ELF-1 (cell line): ENCODE measurements at regions not wholly inside any gene's neighbourhood (a gene's known extent, or its start where the extent isn't known, plus 50 kb on each side); places are given as distances from the start of the nearest gene placed in this dataset.
A peak's percentile ranks its signal among the peaks of the same experiment; 100 is the strongest.
"Not testable (repeated sequence)": the region's sequence is repeated elsewhere in the genome, so short reads cannot be mapped to it uniquely, and the experiment has no call there.

ENCODE experiments used
- DNase-seq: peaks from one replicate; pipeline ENCODE4 v3.0.0-alpha.2; 2016; ENCODE audit warnings: low read depth, low spot score

DNA sequence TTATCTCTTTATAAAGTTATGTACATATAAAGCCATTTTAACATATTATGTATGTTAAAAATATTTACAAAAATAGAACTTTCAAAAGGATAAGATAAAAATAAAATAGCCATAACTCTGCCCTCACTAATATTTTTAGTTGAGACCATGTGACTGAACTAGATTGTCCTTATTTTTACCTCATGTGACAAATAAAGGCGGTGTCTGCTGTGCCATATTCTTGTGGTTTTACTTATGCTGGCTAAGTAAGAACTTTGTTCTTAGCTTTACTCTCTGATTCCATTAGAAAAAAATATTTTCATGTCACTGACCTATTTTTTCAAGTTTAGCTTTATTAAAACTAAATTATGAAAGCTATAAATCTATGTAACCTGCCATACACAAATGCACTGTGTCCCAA is 135.6 kb upstream of the TSC22D1 start:
- DNase-seq = no peak

DNA sequence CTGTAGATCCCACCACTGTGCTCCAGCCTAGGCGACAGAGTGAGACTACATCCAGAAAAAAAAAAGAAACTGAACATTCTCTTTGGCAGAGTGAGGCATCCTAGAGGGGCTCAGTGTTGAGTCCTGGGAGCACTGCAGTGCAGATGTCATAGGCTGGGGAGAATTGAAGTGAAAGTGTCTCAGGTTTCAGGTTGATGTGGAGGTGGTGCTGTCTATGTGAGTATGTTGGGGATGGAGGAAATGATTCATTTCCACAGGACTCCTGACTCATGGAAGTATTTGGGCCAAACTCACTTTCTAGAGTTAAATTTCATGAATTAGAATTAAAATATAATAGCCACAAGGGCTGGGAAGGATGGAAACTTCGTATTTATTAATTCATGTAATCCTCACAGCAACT is 134.4 kb upstream of the TSC22D1 start:
- no peak for DNase-seq

DNA sequence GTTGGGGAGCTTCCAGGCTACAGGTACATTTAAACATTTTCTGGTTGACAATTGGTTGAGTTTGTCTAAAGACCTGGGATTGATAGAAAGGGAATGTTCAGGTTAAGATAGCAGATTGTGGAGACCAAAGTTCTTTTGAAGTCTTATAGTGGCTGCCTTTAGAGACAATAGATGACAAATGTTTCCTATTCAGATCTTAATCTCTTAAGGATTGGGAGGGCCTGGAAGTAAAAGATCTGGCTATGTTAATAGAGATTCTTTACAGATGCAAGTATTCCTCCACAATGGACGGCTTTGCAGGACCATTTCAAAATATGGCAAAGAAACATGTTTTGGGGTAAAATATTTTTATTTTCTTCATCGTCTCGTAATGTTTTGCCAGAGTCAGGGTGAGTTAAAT is 128.7 kb upstream of the TSC22D1 start:
- not testable (repeated sequence) for DNase-seq

DNA sequence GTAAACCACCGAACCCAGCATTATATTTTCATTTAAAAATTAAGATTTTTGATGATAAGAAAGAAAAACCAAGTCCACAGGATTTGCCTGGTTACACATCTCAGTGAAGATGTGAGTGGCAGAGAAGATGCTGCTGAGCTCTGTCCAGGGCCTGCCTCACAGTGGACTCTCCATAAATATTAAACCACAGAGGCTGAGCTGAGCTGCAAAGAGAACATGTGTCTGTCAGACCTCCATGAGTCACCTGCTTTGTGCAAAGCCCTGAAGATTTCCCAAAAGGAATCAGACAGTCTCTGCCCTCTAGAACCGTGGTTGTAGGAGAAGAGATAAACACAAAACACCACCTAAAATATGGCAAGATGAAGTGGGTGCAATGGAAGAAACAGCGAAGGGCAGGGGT is 127.2 kb upstream of the TSC22D1 start:
- no peak for DNase-seq

DNA sequence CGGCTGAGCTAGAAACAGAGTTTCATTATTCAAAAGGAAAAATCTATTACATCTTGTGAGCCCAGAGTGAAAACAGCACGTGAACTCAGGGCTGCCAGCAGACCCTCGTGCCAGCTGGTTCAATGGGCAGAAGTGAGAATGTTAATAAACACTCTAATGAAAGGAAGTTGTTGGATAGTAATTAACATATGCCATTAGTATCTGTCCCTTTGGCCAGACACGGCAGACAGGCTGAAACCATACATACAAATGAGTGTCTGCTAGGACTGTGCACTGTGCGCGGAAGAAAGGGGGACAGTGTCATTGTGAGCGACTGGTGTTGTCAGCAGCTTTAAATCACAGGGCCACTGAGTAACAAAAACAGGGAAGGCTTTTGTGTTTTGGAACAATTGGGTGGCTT is 121.9 kb upstream of the TSC22D1 start:
- DNase-seq = no peak

DNA sequence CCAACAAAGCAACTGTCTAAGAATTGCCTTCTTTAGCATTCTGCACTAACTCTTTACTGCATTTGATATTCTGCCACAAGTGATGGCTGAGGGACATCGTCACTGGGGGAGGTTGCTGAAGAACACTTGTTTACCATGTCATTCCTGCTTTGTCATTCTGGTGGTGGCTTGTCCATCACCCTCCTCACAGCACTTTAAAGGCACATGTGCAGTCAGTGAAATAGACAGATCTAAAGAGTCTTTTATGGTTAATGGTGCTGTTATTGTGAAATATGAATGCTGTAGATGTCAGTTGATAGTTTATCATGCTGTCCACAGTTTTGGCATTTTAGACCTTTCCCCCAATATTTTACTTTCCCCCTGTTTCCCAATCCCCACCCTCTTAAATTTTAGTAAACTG is 120.9 kb upstream of the TSC22D1 start:
- no peak for DNase-seq

DNA sequence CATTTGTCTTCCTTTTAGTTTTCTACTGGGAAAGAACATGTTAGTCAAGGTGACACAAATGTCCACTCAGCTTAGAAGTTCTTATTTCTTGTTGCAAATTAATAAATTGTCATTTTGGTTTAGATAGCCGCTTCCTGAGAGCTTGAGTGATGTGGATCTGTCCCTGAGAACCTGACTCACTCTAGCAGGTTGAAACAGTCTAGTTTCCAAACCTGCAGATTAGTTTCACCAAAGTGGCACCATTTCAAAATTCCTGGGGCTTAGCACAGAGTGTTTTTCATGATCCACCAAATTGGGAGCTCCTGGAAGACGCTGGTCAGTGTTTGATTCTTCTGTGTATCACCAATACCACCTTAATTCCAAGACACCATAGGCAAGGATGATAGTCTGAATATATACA is 119.4 kb upstream of the TSC22D1 start:
- no peak for DNase-seq

DNA sequence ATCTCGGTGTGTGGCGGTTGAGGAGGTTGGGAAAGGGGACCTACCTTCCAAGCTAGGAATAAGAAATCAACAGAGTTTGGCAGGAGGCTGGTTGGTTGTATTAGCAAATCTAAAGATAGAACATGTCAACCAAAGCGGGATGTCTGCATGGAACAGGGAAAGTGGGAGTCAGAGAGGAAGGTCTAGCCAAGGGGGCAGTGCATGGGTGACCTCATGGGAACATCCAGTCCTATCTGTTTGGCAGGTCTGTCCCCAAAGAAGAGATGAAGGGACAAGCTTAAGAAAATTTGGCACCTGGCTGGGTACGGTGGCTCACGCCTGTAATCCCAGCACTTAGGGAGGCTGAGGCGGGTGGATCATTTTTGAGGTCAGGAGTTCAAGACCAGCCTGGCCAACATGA is 118.7 kb upstream of the TSC22D1 start:
- DNase-seq = no peak

DNA sequence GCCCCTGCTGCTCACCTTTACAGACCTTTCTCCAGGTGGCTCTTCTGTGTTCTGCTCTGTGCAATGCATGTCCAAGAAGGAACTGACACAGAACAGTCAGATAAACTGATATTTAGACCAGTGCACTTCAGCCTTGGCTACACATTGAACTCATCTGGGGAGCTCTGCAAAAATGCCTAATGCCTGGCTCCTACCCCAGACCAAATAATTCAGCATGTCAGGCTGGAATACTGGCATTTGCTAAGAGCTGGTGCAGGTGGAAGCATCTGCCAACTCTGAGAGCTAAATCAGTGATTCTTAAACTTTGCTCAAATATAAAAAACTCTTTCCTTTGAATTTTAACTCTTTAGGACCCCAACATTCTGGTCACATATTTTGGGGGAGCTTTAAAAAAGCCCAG is 118.2 kb upstream of the TSC22D1 start:
- no peak for DNase-seq

DNA sequence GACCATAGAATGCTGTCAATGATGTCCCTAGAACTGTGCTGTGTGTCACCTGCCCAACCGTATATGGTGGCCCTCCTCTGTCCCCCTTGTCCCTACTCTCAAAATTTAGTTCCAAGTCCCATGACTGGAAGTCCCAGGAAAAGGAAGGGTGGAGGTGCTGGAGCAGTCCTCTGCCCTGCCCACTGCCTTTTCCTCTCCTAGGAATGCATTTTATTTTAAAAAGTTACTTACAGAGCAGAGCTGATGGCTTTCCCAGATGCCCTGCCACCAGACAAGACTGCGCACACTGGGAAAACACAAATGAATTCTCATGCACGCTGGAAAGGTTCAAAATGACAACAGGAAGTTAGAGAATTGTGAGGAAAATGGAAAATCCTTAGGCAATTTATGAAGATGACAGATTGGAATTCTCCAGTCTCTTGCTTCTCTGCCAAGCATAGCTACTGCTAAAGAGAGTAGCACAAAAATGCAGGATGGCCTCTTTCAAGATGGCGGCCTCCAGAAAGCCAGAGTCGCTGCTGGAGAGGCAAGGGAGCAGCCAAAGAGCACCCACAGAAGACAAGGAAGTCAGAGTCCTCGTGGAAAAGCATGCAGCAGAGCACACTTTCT is 117.1 kb upstream of the TSC22D1 start:
- DNase-seq = no peak

DNA sequence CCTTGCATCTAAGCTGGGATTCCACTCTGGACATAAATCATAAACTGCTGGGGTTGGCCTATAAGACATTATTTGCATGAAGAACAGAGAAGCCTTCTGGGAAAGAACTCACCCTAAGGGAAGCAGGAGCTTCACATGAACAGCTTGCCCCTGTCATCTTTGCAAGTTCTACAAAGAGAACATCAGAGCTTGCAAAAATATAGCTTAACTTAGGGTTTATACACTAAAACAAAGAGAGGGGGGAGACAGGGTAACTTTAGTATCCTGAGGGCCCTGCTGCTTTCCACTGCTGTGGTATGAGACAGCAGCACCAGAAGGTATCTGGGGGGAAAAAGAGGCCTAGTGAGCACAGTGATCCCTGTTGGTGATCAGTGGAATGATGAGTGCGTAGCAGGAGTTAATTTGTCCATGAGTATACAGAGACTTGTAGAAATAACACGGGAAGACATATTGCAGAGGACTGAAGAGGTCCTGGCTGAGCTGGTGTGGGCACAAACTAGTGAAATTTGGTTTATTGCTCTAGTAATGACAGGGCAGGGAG is 116.1 kb upstream of the TSC22D1 start:
- DNase-seq = peak; percentile 15

DNA sequence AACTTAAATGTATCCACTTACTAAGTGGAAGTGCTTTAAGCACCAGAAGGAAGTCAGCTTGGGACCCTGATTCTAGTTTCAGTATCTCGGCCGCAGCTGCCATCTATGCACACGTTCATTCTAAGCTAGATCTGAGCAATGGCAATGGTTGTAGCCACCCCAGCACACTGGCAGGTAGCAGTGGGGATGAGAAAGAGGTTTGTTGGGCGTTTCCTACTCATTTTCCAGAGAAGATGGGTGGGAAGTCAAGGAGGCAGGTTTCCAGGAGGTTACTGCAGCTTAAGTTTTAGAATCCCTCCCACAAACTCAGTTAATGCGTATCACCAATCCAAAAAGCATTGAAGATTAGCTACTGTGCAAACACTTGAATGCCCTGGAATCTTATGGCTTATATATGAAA is 114.2 kb upstream of the TSC22D1 start:
- DNase-seq = no peak

DNA sequence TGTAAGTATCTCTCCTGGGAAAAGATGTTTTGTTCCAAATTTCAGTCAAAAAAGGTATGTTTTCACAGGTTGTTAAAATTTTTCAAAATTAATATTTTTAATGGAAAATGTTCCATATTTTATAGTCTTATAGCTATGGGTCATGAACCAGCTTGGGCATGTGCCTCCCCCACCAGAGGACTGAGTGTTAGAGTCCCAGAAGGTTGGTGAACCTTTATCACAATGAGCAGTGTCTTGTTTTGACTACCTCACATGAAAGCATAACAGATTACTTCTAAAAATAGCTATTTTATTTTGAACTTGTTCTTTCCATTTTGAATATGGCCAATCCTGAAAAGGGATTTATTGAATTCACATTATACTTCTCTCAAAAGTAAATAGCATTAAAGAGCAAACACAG is 112.5 kb upstream of the TSC22D1 start:
- no peak for DNase-seq

DNA sequence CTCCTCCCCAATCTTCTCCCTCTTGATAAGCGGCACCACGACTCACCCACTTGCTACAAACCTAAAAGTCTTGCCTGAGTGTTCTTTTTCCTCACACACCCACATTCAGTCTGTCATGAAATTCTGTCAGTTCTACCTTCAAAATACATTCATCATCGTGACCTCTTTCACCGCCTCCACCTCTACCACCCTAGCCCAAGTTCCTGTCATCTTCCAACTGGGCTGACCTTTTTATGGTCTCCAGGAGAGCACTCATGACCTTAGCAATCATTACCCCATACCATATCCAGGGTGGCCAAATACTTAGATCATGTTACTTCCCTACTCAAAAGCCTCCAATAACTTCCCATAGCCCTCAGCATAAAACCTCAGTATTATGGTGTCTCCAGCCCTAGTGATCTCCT is 110.4 kb upstream of the TSC22D1 start:
- no peak for DNase-seq

DNA sequence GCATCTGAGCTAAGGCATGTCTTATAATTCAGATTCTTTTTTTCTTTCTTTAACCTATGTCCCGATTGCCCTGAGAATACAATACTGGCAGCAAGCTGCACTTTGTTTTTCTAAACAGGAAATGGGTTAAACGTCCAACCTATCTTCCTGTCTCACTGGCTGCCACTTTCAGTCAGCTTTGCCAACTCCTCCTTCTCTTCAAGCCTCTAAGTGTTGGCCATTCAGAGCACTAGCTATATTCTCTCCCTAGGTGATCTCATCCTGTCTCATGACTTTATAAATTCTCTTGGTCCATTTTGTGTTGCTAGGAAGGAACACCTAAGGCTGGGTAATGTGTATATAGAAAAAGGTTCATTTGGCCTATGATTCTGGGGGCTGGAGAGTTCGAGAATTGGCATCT is 109.5 kb upstream of the TSC22D1 start:
- DNase-seq = no peak

DNA sequence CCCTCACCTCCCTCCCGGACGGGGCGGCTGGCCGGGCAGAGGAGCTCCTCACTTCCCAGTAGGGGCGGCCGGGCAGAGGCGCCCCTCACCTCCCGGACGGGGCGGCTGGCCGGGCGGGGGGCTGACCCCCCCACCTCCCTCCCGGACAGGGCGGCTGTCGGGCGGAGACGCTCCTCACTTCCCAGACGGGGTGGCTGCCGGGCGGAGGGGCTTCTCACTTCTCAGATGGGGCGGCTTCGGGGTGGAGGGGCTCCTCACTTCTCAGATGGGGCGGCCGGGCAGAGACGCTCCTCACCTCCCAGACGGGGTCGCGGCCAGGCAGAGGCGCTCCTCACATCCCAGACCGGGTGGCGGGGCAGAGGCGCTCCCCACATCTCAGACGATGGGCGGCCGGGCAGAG is 106.3 kb upstream of the TSC22D1 start:
- DNase-seq = not testable (repeated sequence)

DNA sequence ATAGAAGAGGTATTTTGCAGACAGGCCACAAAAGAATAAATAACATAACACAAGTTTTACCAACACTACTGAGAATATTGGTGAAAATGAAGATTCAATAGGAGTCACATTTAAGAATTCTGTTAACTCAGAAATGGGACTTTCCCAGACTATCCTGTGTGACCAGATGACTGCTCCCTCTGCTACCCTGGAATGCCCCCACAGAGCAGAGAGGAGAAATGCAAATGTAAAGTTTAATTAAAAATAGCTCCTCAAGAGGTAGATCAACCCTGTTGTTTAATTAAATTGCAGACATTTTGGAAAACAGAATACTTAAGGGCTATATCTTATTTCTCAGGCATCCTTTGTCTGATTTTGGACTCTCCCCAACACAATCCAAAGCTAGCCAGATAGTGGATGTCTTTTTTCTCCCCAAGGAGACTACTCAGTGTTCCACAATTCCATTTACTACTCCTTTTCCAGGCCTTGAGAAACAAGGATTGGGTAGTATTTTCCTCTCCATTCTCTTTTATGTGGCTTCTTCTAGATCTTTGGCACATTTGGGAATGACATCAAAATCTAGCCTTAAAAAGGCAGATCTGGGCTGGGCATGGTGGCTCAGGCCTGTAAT is 104.7 kb upstream of the TSC22D1 start:
- no peak for DNase-seq

DNA sequence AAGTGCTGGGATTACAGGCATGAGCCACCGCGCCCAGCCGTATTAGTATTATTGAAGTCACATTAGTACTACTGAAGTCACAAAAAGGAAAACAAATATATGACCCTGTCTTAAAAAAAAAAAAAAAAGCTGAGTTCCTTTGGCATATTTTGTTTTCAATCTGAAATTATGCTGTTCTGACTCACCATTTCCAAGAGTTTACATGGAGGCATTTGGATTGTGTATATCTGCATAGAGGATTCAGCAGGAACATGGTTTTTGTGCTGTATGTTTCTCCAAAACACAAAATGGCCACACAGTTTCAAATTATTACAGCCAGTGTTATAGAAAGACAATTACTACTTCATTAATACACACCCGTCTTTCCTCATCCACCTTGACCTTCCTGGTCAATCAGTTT is 103.5 kb upstream of the TSC22D1 start:
- no peak for DNase-seq

DNA sequence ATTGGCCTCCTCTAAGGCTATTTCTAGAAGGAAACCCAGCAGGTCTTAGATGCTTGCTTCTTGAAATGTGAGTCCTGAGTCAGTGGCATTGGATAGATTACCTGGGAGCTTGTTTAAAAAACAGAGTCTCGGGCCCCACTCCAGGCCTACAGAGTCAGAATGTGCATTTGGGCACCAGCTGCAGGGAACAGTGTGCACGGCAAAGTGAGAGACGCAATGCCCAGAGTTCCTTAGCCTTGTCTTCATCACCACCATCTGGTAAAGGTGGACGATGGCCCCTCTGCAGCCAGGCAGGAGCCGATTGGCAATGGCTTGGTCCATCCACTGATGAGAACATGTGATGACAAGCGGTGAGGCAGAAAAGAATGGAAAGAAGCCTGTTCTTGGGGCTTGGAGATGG is 102.1 kb upstream of the TSC22D1 start:
- DNase-seq = no peak

DNA sequence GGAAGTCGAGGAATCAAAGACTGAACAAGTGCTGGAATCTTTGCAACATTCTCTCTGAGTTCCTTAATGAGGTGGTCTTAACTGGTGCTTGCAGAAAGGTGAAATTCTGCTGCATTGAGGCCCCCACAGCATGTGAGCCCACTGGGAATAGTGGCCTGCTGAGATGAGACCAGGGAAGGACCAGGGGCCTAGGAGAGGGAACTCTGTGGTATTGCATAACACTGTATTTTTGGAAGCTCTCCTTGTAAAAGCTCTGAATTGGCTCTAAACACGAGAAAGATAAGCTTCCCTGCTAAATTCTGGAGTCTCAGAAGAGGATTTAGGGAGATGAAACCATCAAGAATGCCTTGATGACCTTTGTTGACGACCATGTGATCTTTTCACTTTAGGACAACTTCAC is 100.4 kb upstream of the TSC22D1 start:
- DNase-seq = no peak

DNA sequence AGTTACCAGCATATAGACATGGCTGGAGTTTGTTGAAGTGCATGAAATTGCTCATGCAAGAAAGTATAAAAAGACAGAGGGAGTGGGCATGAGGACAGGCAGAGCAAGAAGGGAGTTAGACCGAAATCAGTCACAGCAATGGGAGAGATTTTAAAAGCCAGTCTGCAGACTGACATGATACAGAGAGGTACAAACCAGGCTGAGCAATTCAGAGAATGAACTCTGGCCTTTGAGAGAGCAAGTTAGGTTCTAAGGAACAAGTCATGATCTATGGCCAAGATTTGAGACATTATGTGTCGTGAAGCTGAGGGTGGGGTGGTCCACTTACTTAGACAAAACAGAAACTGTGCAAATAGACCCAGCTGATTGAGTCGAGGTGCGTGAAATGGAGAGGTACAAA is 93.4 kb upstream of the TSC22D1 start:
- DNase-seq = no peak

DNA sequence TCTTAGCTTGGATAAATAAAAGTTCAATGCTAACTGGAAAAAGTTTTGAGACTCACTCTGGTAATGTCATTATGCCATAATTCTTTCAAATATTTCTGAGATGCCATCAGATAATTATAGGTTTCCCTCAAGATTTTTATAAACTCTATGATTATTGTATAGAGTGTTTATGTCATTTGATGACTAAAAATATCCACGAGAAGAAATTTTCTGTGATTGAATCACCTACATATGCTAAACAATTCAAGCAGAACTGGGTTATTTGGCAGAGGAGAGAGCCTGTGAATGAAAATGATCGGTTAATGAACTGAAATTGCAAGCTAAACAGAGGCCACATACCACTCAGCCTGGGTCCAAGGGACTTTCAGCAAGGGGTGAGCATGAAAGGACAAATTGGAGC is 92.6 kb upstream of the TSC22D1 start:
- no peak for DNase-seq

DNA sequence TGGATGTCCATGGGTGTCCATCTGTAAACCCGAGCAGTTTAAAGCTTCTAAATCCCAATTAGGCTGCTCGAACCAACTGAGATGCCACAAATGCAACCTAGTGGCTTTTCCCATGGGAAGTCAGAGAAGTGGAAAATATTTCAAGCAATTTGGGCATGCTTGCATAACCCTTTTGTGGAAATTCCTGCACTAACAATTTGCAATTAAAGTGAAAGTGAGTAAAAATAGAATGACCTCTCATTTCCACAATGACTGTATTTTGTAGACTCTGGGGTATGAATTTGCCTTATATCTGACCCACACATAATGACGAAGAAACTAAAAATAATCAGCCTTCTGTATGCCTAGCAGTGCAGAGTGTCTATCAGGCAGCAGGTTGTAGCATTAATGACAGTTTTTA is 91.8 kb upstream of the TSC22D1 start:
- no peak for DNase-seq

DNA sequence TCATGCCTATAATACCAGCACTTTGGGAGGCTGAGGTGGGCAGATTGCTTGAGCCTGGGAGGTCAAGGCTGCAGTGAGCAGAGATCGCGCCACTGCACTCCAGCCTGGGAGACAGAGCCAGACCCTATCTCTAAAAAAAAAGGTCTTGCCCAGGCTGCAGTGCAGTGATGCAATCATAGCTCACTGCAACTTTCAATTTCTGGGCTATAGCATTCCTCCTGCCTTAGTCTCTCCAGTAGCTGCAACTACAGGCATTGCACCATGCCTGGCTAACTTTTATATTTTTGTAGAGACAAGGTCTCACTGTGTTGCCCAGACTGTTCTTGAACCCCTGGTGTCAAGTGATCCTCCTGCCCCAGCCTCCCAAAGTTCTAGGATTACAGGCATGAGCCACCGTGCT is 90.4 kb upstream of the TSC22D1 start:
- DNase-seq = not testable (repeated sequence)
